ENCODE measurements at regions not wholly inside any gene's neighbourhood (a gene's known extent, or its start where the extent isn't known, plus 50 kb on each side); places are given as distances from the start of the nearest gene placed in this dataset.

DNA sequence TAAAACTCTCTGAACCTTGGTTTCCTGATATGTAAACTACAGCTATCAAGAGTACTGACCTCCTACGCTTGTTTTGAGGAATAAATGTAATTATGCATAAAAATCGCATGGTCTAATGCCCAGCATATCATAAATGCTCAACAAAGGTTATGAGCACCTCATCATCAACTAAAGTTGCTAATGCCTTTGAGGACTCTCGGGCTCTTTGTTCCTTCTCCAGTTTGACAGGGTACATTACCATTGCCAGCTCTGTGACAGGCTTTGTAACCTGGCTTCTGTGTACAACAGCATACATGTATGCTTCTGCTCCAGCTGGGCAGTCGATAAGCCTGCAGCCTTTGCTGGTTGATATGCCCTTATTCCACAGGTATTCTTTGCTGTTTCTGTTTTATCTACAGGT is 95.2 kb downstream of the C9orf152 start:
- DNase-seq (ENCODE audit: low read depth, low spot score), result no peak
- Histone ChIP-seq H3K4me3 (ENCODE audit: insufficient read length, low read depth) (no peak overlapping the region), H3K9me3 (ENCODE audit: insufficient read depth, low read length) (no peaks in the 10 kb centered on the region), H3K27me3 (ENCODE audit: insufficient read depth, insufficient read length) (no peaks in the 10 kb centered on the region), H3K9ac (ENCODE audit: insufficient read length, low read depth) (no peak overlapping the region), H3K4me1 (ENCODE audit: insufficient read depth, insufficient read length) (peaks cover 8% of the 10 kb centered on the region), H3K36me3 (ENCODE audit: insufficient read depth, insufficient read length, low read length) (peaks cover 8% of the 10 kb centered on the region)
- TF ChIP-seq SUZ12 (IDR thresholded peaks at IDR 0.05; ENCODE audit: extremely low read depth, insufficient read depth, insufficient read length), result no peak
- TF ChIP-seq YY1 (IDR thresholded peaks at IDR 0.05; ENCODE audit: insufficient read depth, insufficient read length), result no peak

- H3K4me3 ChIP-seq (ENCODE audit: insufficient read length, low read depth), result no peak overlapping the region
- H3K4me1 ChIP-seq (ENCODE audit: insufficient read depth, insufficient read length), result peaks cover 8% of the 10 kb centered on the region
- H3K9ac ChIP-seq (ENCODE audit: insufficient read length, low read depth), result no peak overlapping the region
- TF ChIP-seq SUZ12 (IDR thresholded peaks at IDR 0.05; ENCODE audit: extremely low read depth, insufficient read depth, insufficient read length), result no peak
- no peak for TF ChIP-seq YY1 (IDR thresholded peaks at IDR 0.05; ENCODE audit: insufficient read depth, insufficient read length)
- no peak for TF ChIP-seq ZNF274 (IDR thresholded peaks at IDR 0.05; ENCODE audit: low read depth, low read length)
- H3K36me3 ChIP-seq (ENCODE audit: insufficient read depth, insufficient read length, low read length), result peaks cover 8% of the 10 kb centered on the region
- H3K9me3 ChIP-seq (ENCODE audit: insufficient read depth, low read length), result no peaks in the 10 kb centered on the region
- no peak for DNase-seq (ENCODE audit: low read depth, low spot score)
- H3K27me3 ChIP-seq (ENCODE audit: insufficient read depth, insufficient read length), result no peaks in the 10 kb centered on the region
Observed at GRCh38 chr9:110114086-110114858, 93.7 kb downstream of the C9orf152 start.

- no peak overlapping the region for H3K9ac ChIP-seq (ENCODE audit: insufficient read length, low read depth)
- DNase-seq (ENCODE audit: low read depth, low spot score), result peak; percentile 55
- no peaks in the 10 kb centered on the region for H3K27me3 ChIP-seq (ENCODE audit: insufficient read depth, insufficient read length)
- peaks cover 8% of the 10 kb centered on the region for H3K36me3 ChIP-seq (ENCODE audit: insufficient read depth, insufficient read length, low read length)
- H3K4me1 ChIP-seq (ENCODE audit: insufficient read depth, insufficient read length), result peaks cover 8% of the 10 kb centered on the region
- H3K4me3 ChIP-seq (ENCODE audit: insufficient read length, low read depth), result no peak overlapping the region
- no peaks in the 10 kb centered on the region for H3K9me3 ChIP-seq (ENCODE audit: insufficient read depth, low read length)
- no peak for TF ChIP-seq SUZ12 (IDR thresholded peaks at IDR 0.05; ENCODE audit: extremely low read depth, insufficient read depth, insufficient read length)
- TF ChIP-seq YY1 (IDR thresholded peaks at IDR 0.05; ENCODE audit: insufficient read depth, insufficient read length), result no peak
- TF ChIP-seq ZNF274 (IDR thresholded peaks at IDR 0.05; ENCODE audit: low read depth, low read length), result no peak
Observed at GRCh38 chr9:110114859-110115201, 93.1 kb downstream of the C9orf152 start.

GRCh38 chr9:110115341-110115820 is 92.6 kb downstream of the C9orf152 start:
- TF ChIP-seq YY1 (IDR thresholded peaks at IDR 0.05; ENCODE audit: insufficient read depth, insufficient read length), result no peak
- TF ChIP-seq ZNF274 (IDR thresholded peaks at IDR 0.05; ENCODE audit: low read depth, low read length), result no peak
- no peak for TF ChIP-seq SUZ12 (IDR thresholded peaks at IDR 0.05; ENCODE audit: extremely low read depth, insufficient read depth, insufficient read length)
- H3K9me3 ChIP-seq (ENCODE audit: insufficient read depth, low read length), result no peaks in the 10 kb centered on the region
- no peak overlapping the region for H3K4me3 ChIP-seq (ENCODE audit: insufficient read length, low read depth)
- DNase-seq (ENCODE audit: low read depth, low spot score), result no peak
- H3K9ac ChIP-seq (ENCODE audit: insufficient read length, low read depth), result no peak overlapping the region
- peaks cover 8% of the 10 kb centered on the region for H3K4me1 ChIP-seq (ENCODE audit: insufficient read depth, insufficient read length)
- peaks cover 8% of the 10 kb centered on the region for H3K36me3 ChIP-seq (ENCODE audit: insufficient read depth, insufficient read length, low read length)
- H3K27me3 ChIP-seq (ENCODE audit: insufficient read depth, insufficient read length), result no peaks in the 10 kb centered on the region

- Histone ChIP-seq H3K9me3 (ENCODE audit: insufficient read depth, low read length) (no peaks in the 10 kb centered on the region), H3K36me3 (ENCODE audit: insufficient read depth, insufficient read length, low read length) (peaks cover 8% of the 10 kb centered on the region), H3K4me1 (ENCODE audit: insufficient read depth, insufficient read length) (peaks cover 8% of the 10 kb centered on the region), H3K4me3 (ENCODE audit: insufficient read length, low read depth) (no peak overlapping the region), H3K9ac (ENCODE audit: insufficient read length, low read depth) (no peak overlapping the region), H3K27me3 (ENCODE audit: insufficient read depth, insufficient read length) (no peaks in the 10 kb centered on the region)
- TF ChIP-seq YY1 (IDR thresholded peaks at IDR 0.05; ENCODE audit: insufficient read depth, insufficient read length) (no peak), SUZ12 (IDR thresholded peaks at IDR 0.05; ENCODE audit: extremely low read depth, insufficient read depth, insufficient read length) (no peak), ZNF274 (IDR thresholded peaks at IDR 0.05; ENCODE audit: low read depth, low read length) (no peak)
- DNase-seq (ENCODE audit: low read depth, low spot score), result no peak
Observed at GRCh38 chr9:110115826-110116542, 92.0 kb downstream of the C9orf152 start.

DNA sequence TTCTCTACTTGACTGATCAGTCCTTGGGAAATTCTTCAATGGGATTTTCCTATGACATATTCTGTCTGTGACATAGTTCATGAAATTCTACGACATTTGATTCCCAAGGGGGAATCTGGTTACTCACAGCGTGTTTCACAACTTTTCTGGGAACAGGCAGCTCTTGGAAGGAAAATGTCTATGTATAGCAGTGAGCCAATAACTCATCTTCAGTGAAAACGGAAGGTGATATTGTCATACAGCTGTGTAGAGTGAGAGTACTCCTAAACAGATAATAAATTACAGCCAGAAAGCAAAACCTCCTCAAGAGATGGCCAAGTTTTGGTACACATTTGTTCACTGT is 91.4 kb downstream of the C9orf152 start:
- H3K4me1 ChIP-seq (ENCODE audit: insufficient read depth, insufficient read length), result peaks cover 8% of the 10 kb centered on the region
- H3K4me3 ChIP-seq (ENCODE audit: insufficient read length, low read depth), result no peak overlapping the region
- TF ChIP-seq ZNF274 (IDR thresholded peaks at IDR 0.05; ENCODE audit: low read depth, low read length), result no peak
- TF ChIP-seq YY1 (IDR thresholded peaks at IDR 0.05; ENCODE audit: insufficient read depth, insufficient read length), result no peak
- TF ChIP-seq SUZ12 (IDR thresholded peaks at IDR 0.05; ENCODE audit: extremely low read depth, insufficient read depth, insufficient read length), result no peak
- no peak overlapping the region for H3K9ac ChIP-seq (ENCODE audit: insufficient read length, low read depth)
- no peaks in the 10 kb centered on the region for H3K9me3 ChIP-seq (ENCODE audit: insufficient read depth, low read length)
- peaks cover 13% of the 10 kb centered on the region for H3K36me3 ChIP-seq (ENCODE audit: insufficient read depth, insufficient read length, low read length)
- H3K27me3 ChIP-seq (ENCODE audit: insufficient read depth, insufficient read length), result no peaks in the 10 kb centered on the region
- DNase-seq (ENCODE audit: low read depth, low spot score), result no peak

GRCh38 chr9:110121170-110121569 is 86.8 kb downstream of the C9orf152 start:
- Histone ChIP-seq H3K9me3 (ENCODE audit: insufficient read depth, low read length) (no peaks in the 10 kb centered on the region), H3K4me3 (ENCODE audit: insufficient read length, low read depth) (no peak overlapping the region), H3K4me1 (ENCODE audit: insufficient read depth, insufficient read length) (peaks cover 11% of the 10 kb centered on the region), H3K9ac (ENCODE audit: insufficient read length, low read depth) (no peak overlapping the region), H3K36me3 (ENCODE audit: insufficient read depth, insufficient read length, low read length) (peaks cover 18% of the 10 kb centered on the region), H3K27me3 (ENCODE audit: insufficient read depth, insufficient read length) (no peaks in the 10 kb centered on the region)
- no peak for TF ChIP-seq SUZ12 (IDR thresholded peaks at IDR 0.05; ENCODE audit: extremely low read depth, insufficient read depth, insufficient read length)
- no peak for TF ChIP-seq ZNF274 (IDR thresholded peaks at IDR 0.05; ENCODE audit: low read depth, low read length)
- TF ChIP-seq YY1 (IDR thresholded peaks at IDR 0.05; ENCODE audit: insufficient read depth, insufficient read length), result no peak
- no peak for DNase-seq (ENCODE audit: low read depth, low spot score)

Data from NT2/D1 (cell line).